B cell (primary cell): ENCODE measurements at regions not wholly inside any gene's neighbourhood (a gene's known extent, or its start where the extent isn't known, plus 50 kb on each side); places are given as distances from the start of the nearest gene placed in this dataset.

ENCODE experiments used
- ATAC-seq: fragments of 200-7000 bp; cut with Tn5 transposase; one replicate; pipeline ENCODE4 v1.10.0; 2021; ENCODE audit warnings: low read depth, mild to moderate bottlenecking, moderate number of reproducible peaks, moderate library complexity
- CTCF ChIA-PET: fragments of 350-600 bp; sonication (Branson Sonifier 250); formaldehyde crosslinking; loops from one replicate; lab custom pipeline; 2021; ENCODE audit warnings: antibody characterized with exemption, inconsistent platforms; lab: Charles Lee
- POLR2A ChIA-PET: fragments of 350-600 bp; sonication (Branson Sonifier 250); formaldehyde crosslinking; loops from one replicate; lab custom pipeline; 2021; ENCODE audit warnings: antibody characterized with exemption; lab: Charles Lee
- DNase-seq: peaks from one replicate; pipeline ENCODE4 v3.0.0; 2013
- H2AFZ ChIP-seq: 2 replicates; pipeline ENCODE4 v1.6.1; 2012; ENCODE audit warnings: mild to moderate bottlenecking, low read depth, low read length; ENCODE audit not compliant: insufficient read depth, poor library complexity, severe bottlenecking
- H3K27ac ChIP-seq, 2 donors: 1 replicate in 1 of 2; 2 replicates in 1 of 2; pipeline ENCODE4 v1.5.1; 2012 to 2013; ENCODE audit warnings: low read length in 2 of 2, mild to moderate bottlenecking in 2 of 2, moderate library complexity in 1 of 2
- H3K27me3 ChIP-seq, 4 experiments: fragments of 200-600 bp in 1 of 4; sonication (generic) in 1 of 4; replicated peaks in 1 of 4; 1 replicate in 2 of 4; 2 replicates in 2 of 4; pipeline versions ENCODE4 v1.6.1 to v1.7.0; 2013 to 2016; ENCODE audit warnings: low read length in 3 of 4, mild to moderate bottlenecking in 2 of 4, mixed read lengths in 1 of 4, moderate library complexity in 1 of 4; ENCODE audit not compliant: insufficient read depth in 4 of 4, control insufficient read depth in 3 of 4; ENCODE audit errors: control extremely low read depth in 1 of 4
- H3K36me3 ChIP-seq, 2 experiments: replicated peaks in 1 of 2; 1 replicate in 1 of 2; 2 replicates in 1 of 2; pipeline versions ENCODE4 v1.6.1 to v1.7.1; 2013; ENCODE audit warnings: low read length in 1 of 2; ENCODE audit not compliant: insufficient read depth in 2 of 2, control insufficient read depth in 1 of 2; ENCODE audit errors: control extremely low read depth in 1 of 2, extremely low read depth in 1 of 2
- H3K4me1 ChIP-seq, 2 donors: fragments of 200-600 bp in 1 of 2; sonication (generic) in 1 of 2; 1 replicate in 1 of 2; 2 replicates in 1 of 2; pipeline versions ENCODE4 v1.5.1 to v1.6.1; 2013 to 2017; ENCODE audit warnings: low read length in 2 of 2; ENCODE audit not compliant: control insufficient read depth in 2 of 2, insufficient read depth in 2 of 2
- H3K4me2 ChIP-seq: replicated peaks from 2 replicates; pipeline ENCODE3; 2012; ENCODE audit warnings: mild to moderate bottlenecking, low read depth, low read length; ENCODE audit not compliant: poor library complexity, severe bottlenecking
- H3K4me3 ChIP-seq, 5 experiments: fragments of 200-600 bp in 1 of 5; sonication (generic) in 1 of 5; 1 replicate in 3 of 5; 2 replicates in 2 of 5; pipeline versions ENCODE4 v1.5.1 to v1.7.0; 2011 to 2016; ENCODE audit warnings: low read length in 4 of 5, mild to moderate bottlenecking in 4 of 5, low read depth in 2 of 5, control low read depth in 1 of 5, moderate library complexity in 1 of 5; ENCODE audit not compliant: insufficient read depth in 1 of 5; ENCODE audit errors: control extremely low read depth in 1 of 5, extremely low read depth in 1 of 5
- H3K79me2 ChIP-seq: fragments of 200-600 bp; sonication (generic); one replicate; pipeline ENCODE4 v1.6.0; 2016; ENCODE audit warnings: low read length; ENCODE audit not compliant: control insufficient read depth, insufficient read depth
- H3K9ac ChIP-seq: fragments of 200-600 bp; sonication (generic); 2 replicates; pipeline ENCODE4 v1.6.1; 2017; ENCODE audit warnings: mild to moderate bottlenecking, low read length, moderate library complexity
- H3K9me3 ChIP-seq, 3 donors: one replicate each; pipeline versions ENCODE4 v1.6.1 to v1.7.1; 2013; ENCODE audit warnings: low read length in 2 of 3; ENCODE audit not compliant: control insufficient read depth in 2 of 3, insufficient read depth in 1 of 3; ENCODE audit errors: control extremely low read depth in 1 of 3
- H4K20me1 ChIP-seq: 2 replicates; pipeline ENCODE4 v1.6.0; 2012; ENCODE audit warnings: mild to moderate bottlenecking, low read length; ENCODE audit not compliant: insufficient read depth, control insufficient read depth, poor library complexity, severe bottlenecking
- H3K27ac Mint-ChIP-seq: one replicate; pipeline ENCODE4 v1.8.0; 2021; ENCODE audit warnings: mixed read lengths
- H3K27me3 Mint-ChIP-seq: one replicate; pipeline ENCODE4 v1.8.0; 2021; ENCODE audit warnings: mixed read lengths
- H3K4me1 Mint-ChIP-seq: one replicate; pipeline ENCODE4 v1.8.0; 2021; ENCODE audit warnings: mixed read lengths
- H3K4me3 Mint-ChIP-seq: one replicate; pipeline ENCODE4 v1.8.0; 2021; ENCODE audit warnings: mixed read lengths
- H3K9me3 Mint-ChIP-seq: one replicate; pipeline ENCODE4 v1.8.0; 2022; ENCODE audit warnings: mixed read lengths; ENCODE audit not compliant: insufficient read depth
- EZH2 ChIP-seq: IDR thresholded peaks from 2 replicates; pipeline ENCODE4 v1.6.1; 2012; ENCODE audit warnings: borderline replicate concordance, low read depth, mild to moderate bottlenecking, moderate library complexity, low read length; ENCODE audit not compliant: insufficient read depth, poor library complexity, severe bottlenecking
- WGBS: methylation state at CpG from one replicate; pipeline ENCODE4 v1.1.5; 2013; ENCODE audit warnings: missing lambda C conversion rate; ENCODE audit not compliant: insufficient coverage; 5-methylcytosine and 5-hydroxymethylcytosine counted together
- intact Hi-C: fragments of 100-400 bp; cut with micrococcal nuclease; formaldehyde crosslinking; loops from one replicate; pipeline ENCODE4 v1.10.0; 2022
- TF ChIP-seq, protein P1 (sequence below): fragments of 200-600 bp; IDR thresholded peaks from one replicate; pipeline ENCODE4 v1.8.0; 2022; ENCODE audit warnings: antibody characterized with exemption, mild to moderate bottlenecking

DNA sequence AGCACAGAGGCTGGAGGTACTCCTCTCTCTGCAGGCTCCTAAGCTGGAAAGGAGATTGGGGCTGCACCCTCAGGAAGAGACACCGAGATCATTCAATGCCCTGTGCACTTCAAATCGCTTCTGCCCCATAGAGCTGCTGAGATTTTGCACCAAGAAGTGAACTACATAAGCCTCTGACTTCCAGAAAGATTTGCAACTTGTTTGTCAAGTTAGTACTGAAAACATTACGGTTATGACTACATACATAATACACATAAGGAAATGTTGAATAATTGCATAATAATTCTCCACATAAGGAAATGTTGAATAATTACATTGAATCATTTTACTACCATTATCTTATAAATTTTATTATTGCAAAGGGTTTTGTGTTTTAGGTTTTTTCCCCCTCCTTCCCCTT is 120.3 kb upstream of the SASH1 start:
- WGBS, result 92% methylated on average over 2 of the region's 3 CpGs
- Mint-ChIP-seq H3K9me3 (no peaks in the 10 kb centered on the region), H3K4me3 (no peak overlapping the region), H3K27ac (no peak overlapping the region), H3K27me3 (peaks cover 17% of the 10 kb centered on the region), H3K4me1 (no peaks in the 10 kb centered on the region)
- H3K36me3 ChIP-seq, result no peaks in the 10 kb centered on the region
- intact Hi-C loops, result no loop called here
- no peaks in the 10 kb centered on the region for H3K4me1 ChIP-seq
- POLR2A ChIA-PET, result no interaction called here
- no peaks in the 10 kb centered on the region for H3K79me2 ChIP-seq
- TF ChIP-seq, protein P1, sequence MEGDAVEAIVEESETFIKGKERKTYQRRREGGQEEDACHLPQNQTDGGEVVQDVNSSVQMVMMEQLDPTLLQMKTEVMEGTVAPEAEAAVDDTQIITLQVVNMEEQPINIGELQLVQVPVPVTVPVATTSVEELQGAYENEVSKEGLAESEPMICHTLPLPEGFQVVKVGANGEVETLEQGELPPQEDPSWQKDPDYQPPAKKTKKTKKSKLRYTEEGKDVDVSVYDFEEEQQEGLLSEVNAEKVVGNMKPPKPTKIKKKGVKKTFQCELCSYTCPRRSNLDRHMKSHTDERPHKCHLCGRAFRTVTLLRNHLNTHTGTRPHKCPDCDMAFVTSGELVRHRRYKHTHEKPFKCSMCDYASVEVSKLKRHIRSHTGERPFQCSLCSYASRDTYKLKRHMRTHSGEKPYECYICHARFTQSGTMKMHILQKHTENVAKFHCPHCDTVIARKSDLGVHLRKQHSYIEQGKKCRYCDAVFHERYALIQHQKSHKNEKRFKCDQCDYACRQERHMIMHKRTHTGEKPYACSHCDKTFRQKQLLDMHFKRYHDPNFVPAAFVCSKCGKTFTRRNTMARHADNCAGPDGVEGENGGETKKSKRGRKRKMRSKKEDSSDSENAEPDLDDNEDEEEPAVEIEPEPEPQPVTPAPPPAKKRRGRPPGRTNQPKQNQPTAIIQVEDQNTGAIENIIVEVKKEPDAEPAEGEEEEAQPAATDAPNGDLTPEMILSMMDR, result no peak
- no peak for TF ChIP-seq EZH2
- ATAC-seq (no peak), DNase-seq (no peak)
- CTCF ChIA-PET, result no interaction called here
- no peaks in the 10 kb centered on the region for H4K20me1 ChIP-seq
- no peak overlapping the region for H3K4me2 ChIP-seq
- H3K27ac ChIP-seq, result no peak overlapping the region
- H3K9me3 ChIP-seq, result no peaks in the 10 kb centered on the region
- H3K27me3 ChIP-seq, result peaks cover 0 to 7% (median under 1%) of the 10 kb centered on the region in 4 experiments
- no peak overlapping the region for H3K9ac ChIP-seq
- H3K4me3 ChIP-seq, result no peak overlapping the region
- H2AFZ ChIP-seq, result no peak overlapping the region

DNA sequence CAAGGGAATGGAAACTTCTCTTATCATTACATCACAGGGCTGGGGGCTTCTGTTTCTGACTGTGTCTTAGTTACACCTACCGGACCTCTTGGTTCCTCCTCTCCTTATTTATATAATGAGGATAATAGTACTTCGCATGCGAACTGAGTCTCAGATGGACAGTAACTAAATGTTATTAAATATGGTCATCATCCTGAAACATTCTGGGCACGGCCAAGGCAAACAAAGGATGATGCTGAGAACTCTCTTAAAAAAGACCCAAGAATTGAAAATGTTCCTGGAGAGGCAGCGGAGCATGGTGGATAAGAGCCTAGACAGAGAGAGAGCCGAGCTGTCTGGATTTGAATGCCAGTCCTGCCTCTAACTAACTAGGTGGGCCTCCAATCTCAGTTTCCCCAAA is 119.8 kb upstream of the SASH1 start:
- H2AFZ ChIP-seq, result no peak overlapping the region
- intact Hi-C loops, result no loop called here
- no peak overlapping the region for H3K27ac ChIP-seq
- no peak overlapping the region for H3K4me3 ChIP-seq
- H4K20me1 ChIP-seq, result no peaks in the 10 kb centered on the region
- 60% methylated on average over 1 of the region's 6 CpGs for WGBS
- no peaks in the 10 kb centered on the region for H3K79me2 ChIP-seq
- H3K36me3 ChIP-seq, result no peaks in the 10 kb centered on the region
- H3K9me3 Mint-ChIP-seq, result no peaks in the 10 kb centered on the region
- H3K4me1 Mint-ChIP-seq, result no peaks in the 10 kb centered on the region
- no peak overlapping the region for H3K4me2 ChIP-seq
- no peak overlapping the region for H3K9ac ChIP-seq
- ChIA-PET CTCF (no interaction called here), POLR2A (no interaction called here)
- no peaks in the 10 kb centered on the region for H3K9me3 ChIP-seq
- DNase-seq, result no peak
- no peak for ATAC-seq
- peaks cover 0 to 6% (median 0%) of the 10 kb centered on the region in 4 experiments for H3K27me3 ChIP-seq
- H3K4me1 ChIP-seq, result no peaks in the 10 kb centered on the region
- H3K4me3 Mint-ChIP-seq, result no peak overlapping the region
- no peak overlapping the region for H3K27ac Mint-ChIP-seq
- TF ChIP-seq, protein P1, result no peak
- peaks cover 21% of the 10 kb centered on the region for H3K27me3 Mint-ChIP-seq
